ENCODE measurements at regions not wholly inside any gene's neighbourhood (a gene's known extent, or its start where the extent isn't known, plus 50 kb on each side); places are given as distances from the start of the nearest gene placed in this dataset.

GRCh38 chr5:67693956-67694809, 497.6 kb upstream of the CD180 start:
- TF ChIP-seq CTCF (IDR thresholded peaks at IDR 0.05; ENCODE audit: low read depth, low read length, poor library complexity, severe bottlenecking) (no peak), EZH2phosphoT487 (IDR thresholded peaks at IDR 0.05; ENCODE audit: borderline replicate concordance, low read length) (no peak)

Measured in DOHH2 (cell line).